ENCODE measurements at regions not wholly inside any gene's neighbourhood (a gene's known extent, or its start where the extent isn't known, plus 50 kb on each side); places are given as distances from the start of the nearest gene placed in this dataset.

DNA sequence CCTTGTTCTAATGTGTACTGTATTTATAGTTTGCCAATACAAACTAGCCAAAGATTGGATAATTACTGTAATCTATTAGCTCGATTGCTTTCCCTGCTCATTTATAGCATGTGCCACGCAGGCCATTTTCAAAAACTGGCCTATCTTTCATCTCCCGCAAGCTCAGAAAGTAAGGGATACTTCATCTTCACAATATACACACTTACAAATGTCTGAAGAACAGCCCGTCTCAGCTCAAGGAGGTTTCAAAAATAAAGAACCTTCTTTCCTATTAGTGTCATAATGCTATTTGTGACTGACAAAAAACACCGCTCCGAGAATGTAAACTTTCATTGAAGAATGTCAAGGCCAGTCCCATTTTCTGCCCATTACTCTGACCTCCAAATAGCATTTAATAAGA lies 306.4 kb upstream of the ZNF507 start:
- no TSS peak for BruUV-seq (replicated peaks)
- H3K36me3 Mint-ChIP-seq (ENCODE audit: insufficient read depth, unreplicated experiment) = no peaks in the 10 kb centered on the region
- H3K27me3 Mint-ChIP-seq (ENCODE audit: insufficient read depth, unreplicated experiment) = no peaks in the 10 kb centered on the region
- no peak overlapping the region for H3K27ac Mint-ChIP-seq (ENCODE audit: low read depth, unreplicated experiment)
- intact Hi-C loops (cut with micrococcal nuclease) = no loop called here
- CTCF ChIA-PET = interaction anchor here (0.7 kb wide), 1 partner anchor 19 kb away, joined by 3 read pairs; no protein-coding TSS in a partner anchor
- POLR2A ChIA-PET = no interaction called here
- no peak overlapping the region for H3K4me3 Mint-ChIP-seq (ENCODE audit: unreplicated experiment)
- TF ChIP-seq, protein P1, sequence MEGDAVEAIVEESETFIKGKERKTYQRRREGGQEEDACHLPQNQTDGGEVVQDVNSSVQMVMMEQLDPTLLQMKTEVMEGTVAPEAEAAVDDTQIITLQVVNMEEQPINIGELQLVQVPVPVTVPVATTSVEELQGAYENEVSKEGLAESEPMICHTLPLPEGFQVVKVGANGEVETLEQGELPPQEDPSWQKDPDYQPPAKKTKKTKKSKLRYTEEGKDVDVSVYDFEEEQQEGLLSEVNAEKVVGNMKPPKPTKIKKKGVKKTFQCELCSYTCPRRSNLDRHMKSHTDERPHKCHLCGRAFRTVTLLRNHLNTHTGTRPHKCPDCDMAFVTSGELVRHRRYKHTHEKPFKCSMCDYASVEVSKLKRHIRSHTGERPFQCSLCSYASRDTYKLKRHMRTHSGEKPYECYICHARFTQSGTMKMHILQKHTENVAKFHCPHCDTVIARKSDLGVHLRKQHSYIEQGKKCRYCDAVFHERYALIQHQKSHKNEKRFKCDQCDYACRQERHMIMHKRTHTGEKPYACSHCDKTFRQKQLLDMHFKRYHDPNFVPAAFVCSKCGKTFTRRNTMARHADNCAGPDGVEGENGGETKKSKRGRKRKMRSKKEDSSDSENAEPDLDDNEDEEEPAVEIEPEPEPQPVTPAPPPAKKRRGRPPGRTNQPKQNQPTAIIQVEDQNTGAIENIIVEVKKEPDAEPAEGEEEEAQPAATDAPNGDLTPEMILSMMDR (IDR thresholded peaks at IDR 0.05; ENCODE audit: unreplicated experiment) = no peak
- H3K9me3 Mint-ChIP-seq (ENCODE audit: unreplicated experiment) = peaks cover 26% of the 10 kb centered on the region
- H3K4me1 Mint-ChIP-seq (ENCODE audit: insufficient read depth, unreplicated experiment) = no peaks in the 10 kb centered on the region
- DNase-seq (ENCODE audit: unreplicated experiment) = no peak

DNA sequence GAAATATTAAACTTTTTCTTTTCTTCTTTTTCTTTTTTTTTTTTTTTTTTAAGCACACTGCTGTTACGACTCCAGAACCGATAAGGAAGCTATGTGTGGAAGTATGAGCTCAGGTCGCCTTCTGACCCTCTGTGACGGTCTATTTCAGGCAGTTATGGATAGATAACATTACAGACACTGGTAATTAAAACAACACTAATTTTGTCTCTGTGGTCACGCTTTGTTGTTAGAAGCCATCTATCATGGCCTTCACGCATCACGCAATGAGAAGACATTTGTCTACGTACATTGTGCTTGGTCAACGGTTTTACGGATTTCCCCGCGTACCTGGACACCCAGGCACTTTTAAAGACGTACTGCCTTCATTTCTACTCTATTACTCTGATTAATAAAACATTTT lies 306.0 kb upstream of the ZNF507 start:
- ChIA-PET CTCF (interaction anchor here (0.7 kb wide), 1 partner anchor 19 kb away, joined by 3 read pairs; no protein-coding TSS in a partner anchor), POLR2A (no interaction called here)
- no peak overlapping the region for H3K4me3 Mint-ChIP-seq (ENCODE audit: unreplicated experiment)
- H3K27ac Mint-ChIP-seq (ENCODE audit: low read depth, unreplicated experiment) = no peak overlapping the region
- DNase-seq (ENCODE audit: unreplicated experiment) = no peak
- no peaks in the 10 kb centered on the region for H3K4me1 Mint-ChIP-seq (ENCODE audit: insufficient read depth, unreplicated experiment)
- BruUV-seq (replicated peaks) = no TSS peak
- no peaks in the 10 kb centered on the region for H3K27me3 Mint-ChIP-seq (ENCODE audit: insufficient read depth, unreplicated experiment)
- H3K9me3 Mint-ChIP-seq (ENCODE audit: unreplicated experiment) = peaks cover 25% of the 10 kb centered on the region
- intact Hi-C loops (cut with micrococcal nuclease) = no loop called here
- H3K36me3 Mint-ChIP-seq (ENCODE audit: insufficient read depth, unreplicated experiment) = no peaks in the 10 kb centered on the region
- TF ChIP-seq, protein P1 (IDR thresholded peaks at IDR 0.05; ENCODE audit: unreplicated experiment) = no peak

DNA sequence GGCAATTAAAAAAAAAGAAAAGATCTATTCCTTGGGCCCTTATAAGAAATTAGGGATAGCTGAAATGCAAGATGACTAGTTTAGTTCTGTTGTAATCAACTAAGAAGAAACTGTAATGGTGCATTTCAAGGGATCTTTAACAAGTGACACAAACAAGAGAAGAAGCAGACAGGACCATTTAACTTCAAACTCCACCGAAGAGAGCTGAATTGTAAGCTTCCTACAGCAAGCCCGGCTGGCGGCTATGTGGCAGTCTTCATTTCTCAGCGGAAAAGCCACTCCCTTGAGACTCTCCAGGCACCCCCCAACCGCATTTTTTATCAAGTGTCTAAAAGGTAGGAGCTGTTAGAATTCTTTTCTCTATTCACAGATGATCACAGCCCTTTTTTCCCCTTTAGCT lies 305.2 kb upstream of the ZNF507 start:
- Mint-ChIP-seq H3K27me3 (ENCODE audit: insufficient read depth, unreplicated experiment) (no peaks in the 10 kb centered on the region), H3K9me3 (ENCODE audit: unreplicated experiment) (peaks cover 18% of the 10 kb centered on the region), H3K4me1 (ENCODE audit: insufficient read depth, unreplicated experiment) (no peaks in the 10 kb centered on the region), H3K27ac (ENCODE audit: low read depth, unreplicated experiment) (no peak overlapping the region), H3K4me3 (ENCODE audit: unreplicated experiment) (no peak overlapping the region), H3K36me3 (ENCODE audit: insufficient read depth, unreplicated experiment) (no peaks in the 10 kb centered on the region)
- DNase-seq (ENCODE audit: unreplicated experiment) = no peak
- TF ChIP-seq, protein P1 (IDR thresholded peaks at IDR 0.05; ENCODE audit: unreplicated experiment) = no peak
- ChIA-PET CTCF (interaction anchor here (0.7 kb wide), 1 partner anchor 99 kb away, joined by 3 read pairs; no protein-coding TSS in a partner anchor), POLR2A (no interaction called here)
- intact Hi-C loops (cut with micrococcal nuclease) = no loop called here
- BruUV-seq (replicated peaks) = no TSS peak

DNA sequence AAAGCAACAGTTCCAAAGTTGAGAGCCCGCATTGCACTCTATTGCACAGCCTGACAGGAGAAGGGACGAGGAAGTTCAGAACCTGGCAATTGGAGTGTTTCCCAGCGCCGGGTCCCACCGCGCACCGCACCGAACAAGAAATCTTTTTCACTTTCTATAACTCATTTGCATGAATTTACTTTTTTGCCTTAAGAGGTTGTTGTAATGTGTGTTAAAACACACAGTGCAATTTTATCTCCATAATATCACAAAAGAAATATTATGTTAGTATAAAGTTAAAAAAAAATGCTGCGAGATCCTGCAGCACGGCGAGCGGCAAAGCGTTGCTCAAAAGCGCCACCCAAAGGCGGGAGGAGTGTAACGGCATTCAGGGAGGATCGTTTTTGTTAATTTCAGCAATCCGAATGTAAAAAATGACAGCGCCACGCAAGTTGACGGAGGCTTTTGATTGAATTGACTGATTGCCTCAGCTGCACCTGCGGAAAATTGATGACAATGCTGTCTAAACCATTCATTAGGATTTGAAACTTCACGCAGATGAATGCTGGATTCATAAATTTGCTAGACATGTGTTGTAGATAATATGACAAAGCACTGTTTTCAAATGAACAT lies 303.6 kb upstream of the ZNF507 start:
- Mint-ChIP-seq H3K4me3 (ENCODE audit: unreplicated experiment) (no peak overlapping the region), H3K9me3 (ENCODE audit: unreplicated experiment) (peaks cover 26% of the 10 kb centered on the region), H3K4me1 (ENCODE audit: insufficient read depth, unreplicated experiment) (no peaks in the 10 kb centered on the region), H3K27ac (ENCODE audit: low read depth, unreplicated experiment) (no peak overlapping the region), H3K36me3 (ENCODE audit: insufficient read depth, unreplicated experiment) (no peaks in the 10 kb centered on the region), H3K27me3 (ENCODE audit: insufficient read depth, unreplicated experiment) (no peaks in the 10 kb centered on the region)
- DNase-seq (ENCODE audit: unreplicated experiment) = peak; percentile 27
- POLR2A ChIA-PET = no interaction called here
- TF ChIP-seq, protein P1 (IDR thresholded peaks at IDR 0.05; ENCODE audit: unreplicated experiment) = no peak
- no TSS peak for BruUV-seq (replicated peaks)
- CTCF ChIA-PET = interaction anchor here (0.6 to 0.7 kb wide), 3 partner anchors 19 to 528 kb away, joined by 4 read pairs; no protein-coding TSS in a partner anchor
- intact Hi-C loops (cut with micrococcal nuclease) = no loop called here
